IMR-90 (cell line): ENCODE measurements at regions not wholly inside any gene's neighbourhood (a gene's known extent, or its start where the extent isn't known, plus 50 kb on each side); places are given as distances from the start of the nearest gene placed in this dataset.

Source experiments
- ATAC-seq: fragments of 200-7000 bp; cut with Tn5 transposase; 2 replicates; pipeline ENCODE4 v1.9.1; 2020; ENCODE audit warnings: low read depth, mild to moderate bottlenecking, moderate library complexity
- BruUV-seq: library from RNA; stranded (reverse); fragments of 400-500 nt; replicated peaks from 2 replicates; lab custom pipeline; 2021; lab: Mats Ljungman, UMichigan
- CTCF ChIA-PET: fragments of 300-600 bp; formaldehyde crosslinking; extraction: SDS; loops from one replicate; lab custom pipeline; 2021; ENCODE audit warnings: antibody characterized with exemption; lab: Yijun Ruan, JAX
- POLR2A ChIA-PET: fragments of 300-600 bp; sonication (Branson Sonifier 250); formaldehyde crosslinking; loops from one replicate; lab custom pipeline; 2022; ENCODE audit warnings: antibody characterized with exemption; ENCODE audit not compliant: unreplicated experiment; lab: Charles Lee
- DNase-seq: peaks from one replicate; pipeline ENCODE4 v3.0.0; 2013
- H2AFZ ChIP-seq: replicated peaks from 2 replicates; pipeline ENCODE3; 2013; ENCODE audit warnings: low read length, mild to moderate bottlenecking; ENCODE audit not compliant: poor library complexity
- H2AK5ac ChIP-seq: 2 replicates; pipeline ENCODE4 v1.6.1; 2013; ENCODE audit warnings: low read depth, low read length, inconsistent platforms
- H2AK9ac ChIP-seq: replicated peaks from 2 replicates; pipeline ENCODE3; 2013; ENCODE audit warnings: mild to moderate bottlenecking, low read depth, low read length, moderate library complexity; ENCODE audit not compliant: poor library complexity
- H2BK120ac ChIP-seq: 2 replicates; pipeline ENCODE4 v1.6.1; 2013; ENCODE audit warnings: low read depth, low read length, inconsistent platforms
- H2BK15ac ChIP-seq: 3 replicates; pipeline ENCODE4 v1.6.1; 2013; ENCODE audit warnings: low read depth, low read length, inconsistent platforms
- H2BK20ac ChIP-seq: 2 replicates; pipeline ENCODE4 v1.6.1; 2013; ENCODE audit warnings: low read depth, mild to moderate bottlenecking, inconsistent platforms, low read length, moderate library complexity
- H2BK5ac ChIP-seq: 2 replicates; pipeline ENCODE4 v1.6.1; 2013; ENCODE audit warnings: mild to moderate bottlenecking, low read depth, low read length, inconsistent platforms; ENCODE audit not compliant: poor library complexity, severe bottlenecking
- H3K14ac ChIP-seq: replicated peaks from 2 replicates; pipeline ENCODE4 v1.6.1; 2013; ENCODE audit warnings: low read depth, low read length, inconsistent platforms
- H3K18ac ChIP-seq: 2 replicates; pipeline ENCODE4 v1.6.1; 2013; ENCODE audit warnings: low read depth, low read length, control low read depth
- H3K23ac ChIP-seq: 2 replicates; pipeline ENCODE4 v1.6.1; 2013; ENCODE audit warnings: low read depth, low read length, inconsistent platforms
- H3K27ac ChIP-seq: 2 replicates; pipeline ENCODE4 v1.5.1; 2013; ENCODE audit warnings: mild to moderate bottlenecking, control low read depth, low read length; ENCODE audit not compliant: insufficient read depth
- H3K27me3 ChIP-seq: 2 replicates; pipeline ENCODE4 v1.6.1; 2013; ENCODE audit warnings: low read length; ENCODE audit not compliant: control insufficient read depth, insufficient read depth
- H3K36me3 ChIP-seq: 2 replicates; pipeline ENCODE4 v1.6.1; 2013; ENCODE audit warnings: low read length, mixed read lengths; ENCODE audit not compliant: control insufficient read depth, insufficient read depth
- H3K4ac ChIP-seq: 2 replicates; pipeline ENCODE4 v1.6.1; 2013; ENCODE audit warnings: low read depth, low read length, inconsistent platforms
- H3K4me1 ChIP-seq: 2 replicates; pipeline ENCODE4 v1.6.1; 2013; ENCODE audit warnings: low read length, mixed read lengths; ENCODE audit not compliant: control insufficient read depth, insufficient read depth
- H3K4me2 ChIP-seq: 2 replicates; pipeline ENCODE4 v1.6.1; 2013; ENCODE audit warnings: low read depth, mild to moderate bottlenecking, control low read depth, low read length, moderate library complexity
- H3K4me3 ChIP-seq: 2 replicates; pipeline ENCODE4 v1.5.1; 2013; ENCODE audit warnings: low read depth, mild to moderate bottlenecking, control low read depth, low read length, moderate library complexity; ENCODE audit not compliant: insufficient read depth
- H3K56ac ChIP-seq: 2 replicates; pipeline ENCODE4 v1.6.1; 2013; ENCODE audit warnings: low read length, inconsistent platforms; ENCODE audit not compliant: insufficient read depth; ENCODE audit errors: extremely low read depth
- H3K79me1 ChIP-seq, 2 experiments: 2 replicates each; pipeline ENCODE4 v1.6.1; 2013; ENCODE audit warnings: low read length in 2 of 2, inconsistent platforms in 1 of 2, low read depth in 1 of 2
- H3K9ac ChIP-seq: 2 replicates; pipeline ENCODE4 v1.6.1; 2013; ENCODE audit warnings: low read depth, low read length, control low read depth
- H3K9me1 ChIP-seq: 2 replicates; pipeline ENCODE4 v1.6.1; 2013; ENCODE audit warnings: low read length, inconsistent platforms; ENCODE audit not compliant: insufficient read depth
- H3K9me3 ChIP-seq: 2 replicates; pipeline ENCODE4 v1.6.1; 2013; ENCODE audit warnings: low read length; ENCODE audit not compliant: control insufficient read depth, insufficient read depth
- H4K20me1 ChIP-seq: 2 replicates; pipeline ENCODE4 v1.6.1; 2013; ENCODE audit warnings: low read length, inconsistent platforms; ENCODE audit not compliant: insufficient read depth
- H4K5ac ChIP-seq: 2 replicates; pipeline ENCODE4 v1.6.1; 2013; ENCODE audit warnings: mild to moderate bottlenecking, low read depth, low read length, control low read depth
- H4K8ac ChIP-seq, 2 experiments: 2 replicates each; pipeline ENCODE4 v1.6.1; 2013; ENCODE audit warnings: low read depth in 2 of 2, low read length in 2 of 2, control low read depth in 1 of 2, inconsistent platforms in 1 of 2
- H4K91ac ChIP-seq: 2 replicates; pipeline ENCODE4 v1.6.1; 2013; ENCODE audit warnings: low read depth, low read length, inconsistent platforms; ENCODE audit not compliant: insufficient read depth
- BHLHE40 ChIP-seq: fragments of 150-350 bp; IDR thresholded peaks from 2 replicates; pipeline ENCODE4 v1.6.1; 2016; ENCODE audit warnings: mild to moderate bottlenecking, low read depth, low read length
- RAD21 ChIP-seq: IDR thresholded peaks from 2 replicates; pipeline ENCODE4 v1.6.1; 2012; ENCODE audit warnings: low read length, improper control_type of control experiment
- RCOR1 ChIP-seq: IDR thresholded peaks from 2 replicates; pipeline ENCODE4 v1.6.1; 2012; ENCODE audit warnings: mild to moderate bottlenecking, low read length, improper control_type of control experiment; ENCODE audit not compliant: insufficient replicate concordance
- WGBS, 2 experiments: methylation state at CpG; one replicate each; pipeline versions ENCODE4 v1.1.5 to v1.1.7; 2013; ENCODE audit warnings: missing lambda C conversion rate in 2 of 2; ENCODE audit not compliant: insufficient read length in 1 of 2; ENCODE audit errors: extremely low coverage in 2 of 2; 5-methylcytosine and 5-hydroxymethylcytosine counted together
- dilution Hi-C: fragments of 300-500 bp; cut with HindIII; formaldehyde crosslinking; loops from one replicate; pipeline ENCODE4 v1.14.3; 2018; ENCODE audit warnings: low sequenced_read_pairs; ENCODE audit not compliant: unreplicated experiment
- in situ Hi-C: fragments of 300-500 bp; cut with MboI; formaldehyde crosslinking; loops from 3 replicates; pipeline ENCODE4 v1.14.3; 2019; ENCODE audit warnings: low sequenced_read_pairs, inconsistent platforms, mixed read lengths
- intact Hi-C: fragments of 100-400 bp; cut with micrococcal nuclease; formaldehyde crosslinking; loops from 2 replicates; pipeline ENCODE4 v1.10.0; 2022

- Histone ChIP-seq H4K8ac (no peak overlapping the region), H3K56ac (no peak overlapping the region), H2BK120ac (no peak overlapping the region), H3K79me1 (no peaks in the 10 kb centered on the region), H3K4me1 (no peaks in the 10 kb centered on the region), H2AK5ac (no peak overlapping the region), H3K4me2 (no peak overlapping the region), H3K27me3 (peaks cover 12% of the 10 kb centered on the region), H2BK20ac (no peak overlapping the region), H3K9me3 (no peaks in the 10 kb centered on the region), H4K91ac (no peak overlapping the region), H3K9me1 (no peaks in the 10 kb centered on the region), H3K18ac (no peak overlapping the region), H3K23ac (no peak overlapping the region), H3K9ac (no peak overlapping the region), H4K20me1 (no peaks in the 10 kb centered on the region), H2BK5ac (no peak overlapping the region), H3K27ac (no peak overlapping the region), H3K36me3 (no peaks in the 10 kb centered on the region), H3K4me3 (no peak overlapping the region), H2AK9ac (no peak overlapping the region), H3K4ac (no peak overlapping the region), H3K14ac (no peak overlapping the region), H4K5ac (no peak overlapping the region), H2AFZ (no peak overlapping the region), H2BK15ac (no peak overlapping the region)
- TF ChIP-seq RAD21 = no peak
- no peak for TF ChIP-seq RCOR1
- TF ChIP-seq BHLHE40 = no peak
- no TSS peak for BruUV-seq
- WGBS, 2 experiments = 80% methylated on average over 1 of the region's 6 CpGs; no CpG with 5 or more reads in 1 of the 2 experiments
- ChIA-PET POLR2A (no interaction called here), CTCF (no interaction called here)
- dilution Hi-C loops = no loop called here
- intact Hi-C loops = no loop called here
- ATAC-seq (no peak), DNase-seq (no peak)
- in situ Hi-C loops = no loop called here
These were observed 55.4 kb upstream of the SPPL2A start for GRCh38 chr15:50820808-50821382.
